Adrenal gland (tissue), 5 donors: ENCODE measurements at regions not wholly inside any gene's neighbourhood (a gene's known extent, or its start where the extent isn't known, plus 50 kb on each side); places are given as distances from the start of the nearest gene placed in this dataset.

Experiments used
- POLR2A ChIP-seq, 2 donors: fragments of 450-650 bp; IDR thresholded peaks; one replicate each; pipeline ENCODE4 v1.6.1; 2017; ENCODE audit warnings: antibody characterized with exemption in 2 of 2, mild to moderate bottlenecking in 2 of 2, moderate library complexity in 1 of 2
- TF ChIP-seq, protein P1 (sequence below), 6 experiments: fragments of 450-650 bp in 4 of 6; fragments of 200-600 bp in 2 of 6; sonication (generic) in 1 of 6; IDR thresholded peaks; 1 replicate in 5 of 6; 2 replicates in 1 of 6; pipeline versions ENCODE4 v1.5.1 to v1.8.0; 2016 to 2021; ENCODE audit warnings: antibody characterized with exemption in 6 of 6, mild to moderate bottlenecking in 2 of 6, moderate library complexity in 1 of 6
- donor health status: DM: no; HTN: no; CAD: no.

DNA sequence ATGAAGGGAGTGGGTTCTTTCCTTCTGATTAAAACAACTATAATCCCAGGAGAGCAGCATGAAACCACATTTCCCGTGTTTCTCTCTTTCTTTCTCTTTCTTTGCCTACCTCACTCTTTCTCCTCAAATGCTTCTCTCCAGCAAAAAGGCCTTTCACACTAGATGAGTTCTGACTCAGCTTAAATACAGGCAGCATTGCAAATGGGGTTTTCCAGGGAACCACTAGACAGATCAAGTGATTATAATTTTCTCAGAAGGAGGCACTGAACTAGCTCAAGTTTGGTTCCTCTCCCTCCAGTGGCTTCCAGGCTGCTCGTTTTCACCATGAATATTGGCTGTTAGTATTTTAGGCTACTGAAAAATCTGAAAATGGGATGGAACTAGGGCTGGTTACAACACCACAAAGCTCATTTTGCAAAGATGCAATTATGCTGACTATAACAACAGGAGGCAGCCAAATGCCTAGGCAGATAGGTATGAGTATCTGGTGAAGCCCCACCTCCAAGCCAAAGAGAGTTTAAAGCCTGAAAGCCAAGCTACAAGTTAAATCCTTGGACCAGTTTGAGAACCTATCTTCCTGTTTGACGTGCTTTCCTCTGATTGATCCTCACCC is 260.0 kb downstream of the MMUT start:
- TF ChIP-seq POLR2A (IDR thresholded peaks at IDR 0.05), result no peak
- TF ChIP-seq, protein P1, sequence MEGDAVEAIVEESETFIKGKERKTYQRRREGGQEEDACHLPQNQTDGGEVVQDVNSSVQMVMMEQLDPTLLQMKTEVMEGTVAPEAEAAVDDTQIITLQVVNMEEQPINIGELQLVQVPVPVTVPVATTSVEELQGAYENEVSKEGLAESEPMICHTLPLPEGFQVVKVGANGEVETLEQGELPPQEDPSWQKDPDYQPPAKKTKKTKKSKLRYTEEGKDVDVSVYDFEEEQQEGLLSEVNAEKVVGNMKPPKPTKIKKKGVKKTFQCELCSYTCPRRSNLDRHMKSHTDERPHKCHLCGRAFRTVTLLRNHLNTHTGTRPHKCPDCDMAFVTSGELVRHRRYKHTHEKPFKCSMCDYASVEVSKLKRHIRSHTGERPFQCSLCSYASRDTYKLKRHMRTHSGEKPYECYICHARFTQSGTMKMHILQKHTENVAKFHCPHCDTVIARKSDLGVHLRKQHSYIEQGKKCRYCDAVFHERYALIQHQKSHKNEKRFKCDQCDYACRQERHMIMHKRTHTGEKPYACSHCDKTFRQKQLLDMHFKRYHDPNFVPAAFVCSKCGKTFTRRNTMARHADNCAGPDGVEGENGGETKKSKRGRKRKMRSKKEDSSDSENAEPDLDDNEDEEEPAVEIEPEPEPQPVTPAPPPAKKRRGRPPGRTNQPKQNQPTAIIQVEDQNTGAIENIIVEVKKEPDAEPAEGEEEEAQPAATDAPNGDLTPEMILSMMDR (IDR thresholded peaks at IDR 0.05), result no peak
